LNCaP clone FGC (cell line): ENCODE measurements at regions not wholly inside any gene's neighbourhood (a gene's known extent, or its start where the extent isn't known, plus 50 kb on each side); places are given as distances from the start of the nearest gene placed in this dataset.

Experiments
- DNase-seq: peaks from one replicate; pipeline ENCODE4 v3.0.0-alpha.2; 2011; ENCODE audit warnings: low read depth
- H3K4me3 ChIP-seq: 2 replicates; pipeline ENCODE4 v1.5.1; 2011; ENCODE audit warnings: mild to moderate bottlenecking, low read depth, low read length, control low read depth
- TF ChIP-seq, protein P1 (sequence below): IDR thresholded peaks from 2 replicates; pipeline ENCODE4 v1.5.1; 2012; ENCODE audit warnings: mild to moderate bottlenecking; ENCODE audit not compliant: control insufficient read depth, insufficient read depth; ENCODE audit errors: extremely low read depth

DNA sequence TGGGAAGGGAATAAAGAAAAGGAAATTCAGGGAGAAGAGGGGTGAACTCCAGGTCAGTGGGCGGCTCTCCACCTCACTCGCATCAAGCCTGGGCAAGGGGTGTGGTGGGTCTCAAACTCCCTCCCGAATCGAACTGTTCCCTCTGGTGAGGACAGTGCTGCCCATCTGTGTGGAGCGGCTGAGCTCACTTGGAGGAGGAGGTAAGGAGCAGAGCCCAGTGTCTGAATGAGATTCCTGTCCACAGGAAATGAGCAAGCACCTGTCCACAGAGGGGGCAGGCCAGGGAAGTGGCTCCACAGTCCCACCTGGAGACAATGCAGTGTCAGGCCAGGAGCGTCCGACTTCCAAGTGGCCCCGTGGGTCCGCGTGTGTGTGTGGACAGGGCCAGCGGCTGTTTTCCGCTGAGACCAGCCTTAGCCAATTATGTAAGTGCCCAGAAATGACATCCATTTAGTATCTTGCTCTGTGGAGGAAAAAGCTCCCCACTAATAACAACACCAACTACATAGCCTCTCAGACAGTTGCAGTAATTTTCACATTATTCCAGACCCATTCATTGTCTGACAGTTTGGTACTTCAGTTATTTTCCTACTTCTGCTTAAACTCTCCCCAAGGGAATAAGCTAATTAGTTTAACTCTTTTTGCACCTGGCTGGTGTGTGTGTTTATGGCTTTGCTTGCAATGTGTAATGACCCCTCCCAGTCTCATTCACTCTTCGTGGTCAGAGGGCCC is 114.6 kb downstream of the SOX1 start:
- TF ChIP-seq, protein P1, sequence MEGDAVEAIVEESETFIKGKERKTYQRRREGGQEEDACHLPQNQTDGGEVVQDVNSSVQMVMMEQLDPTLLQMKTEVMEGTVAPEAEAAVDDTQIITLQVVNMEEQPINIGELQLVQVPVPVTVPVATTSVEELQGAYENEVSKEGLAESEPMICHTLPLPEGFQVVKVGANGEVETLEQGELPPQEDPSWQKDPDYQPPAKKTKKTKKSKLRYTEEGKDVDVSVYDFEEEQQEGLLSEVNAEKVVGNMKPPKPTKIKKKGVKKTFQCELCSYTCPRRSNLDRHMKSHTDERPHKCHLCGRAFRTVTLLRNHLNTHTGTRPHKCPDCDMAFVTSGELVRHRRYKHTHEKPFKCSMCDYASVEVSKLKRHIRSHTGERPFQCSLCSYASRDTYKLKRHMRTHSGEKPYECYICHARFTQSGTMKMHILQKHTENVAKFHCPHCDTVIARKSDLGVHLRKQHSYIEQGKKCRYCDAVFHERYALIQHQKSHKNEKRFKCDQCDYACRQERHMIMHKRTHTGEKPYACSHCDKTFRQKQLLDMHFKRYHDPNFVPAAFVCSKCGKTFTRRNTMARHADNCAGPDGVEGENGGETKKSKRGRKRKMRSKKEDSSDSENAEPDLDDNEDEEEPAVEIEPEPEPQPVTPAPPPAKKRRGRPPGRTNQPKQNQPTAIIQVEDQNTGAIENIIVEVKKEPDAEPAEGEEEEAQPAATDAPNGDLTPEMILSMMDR = no peak
- H3K4me3 ChIP-seq = no peak overlapping the region
- DNase-seq = no peak

DNA sequence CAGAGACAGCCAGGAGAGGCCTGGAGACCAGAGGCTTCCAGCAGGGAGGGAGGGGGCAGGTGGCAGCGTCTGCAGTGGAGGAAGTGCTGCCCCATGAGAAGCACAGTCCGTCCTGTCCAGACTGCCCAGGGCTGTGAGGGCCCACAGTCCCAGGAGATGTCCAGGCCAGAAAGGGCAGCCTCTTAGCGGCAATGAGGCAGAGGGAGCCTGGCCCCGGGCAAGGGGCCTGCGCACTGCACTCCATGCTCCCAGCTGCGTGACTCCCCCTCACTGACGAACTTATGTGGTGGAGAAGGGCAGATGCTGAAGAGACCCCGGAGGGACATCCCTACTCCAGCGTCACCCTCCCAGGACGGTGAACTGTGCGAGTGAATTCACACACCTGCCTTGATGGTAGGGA is 115.3 kb downstream of the SOX1 start:
- DNase-seq = no peak
- TF ChIP-seq, protein P1 = no peak
- no peak overlapping the region for H3K4me3 ChIP-seq

- H3K4me3 ChIP-seq = no peak overlapping the region
- DNase-seq = no peak
- TF ChIP-seq, protein P1 = no peak
Observed at GRCh38 chr13:112182846-112183531, 116.0 kb downstream of the SOX1 start.

GRCh38 chr13:112183532-112184090 is 116.7 kb downstream of the SOX1 start:
- TF ChIP-seq, protein P1 = no peak
- DNase-seq = no peak
- H3K4me3 ChIP-seq = no peak overlapping the region

GRCh38 chr13:112184261-112184660 is 117.3 kb downstream of the SOX1 start:
- TF ChIP-seq, protein P1 = no peak
- DNase-seq = no peak
- no peak overlapping the region for H3K4me3 ChIP-seq

GRCh38 chr13:112184851-112185371 is 118.0 kb downstream of the SOX1 start:
- TF ChIP-seq, protein P1 = no peak
- DNase-seq = no peak
- no peak overlapping the region for H3K4me3 ChIP-seq
